ENCODE measurements at regions not wholly inside any gene's neighbourhood (a gene's known extent, or its start where the extent isn't known, plus 50 kb on each side); places are given as distances from the start of the nearest gene placed in this dataset.
"Not testable (repeated sequence)": the region's sequence is repeated elsewhere in the genome, so short reads cannot be mapped to it uniquely, and the experiment has no call there.

DNA sequence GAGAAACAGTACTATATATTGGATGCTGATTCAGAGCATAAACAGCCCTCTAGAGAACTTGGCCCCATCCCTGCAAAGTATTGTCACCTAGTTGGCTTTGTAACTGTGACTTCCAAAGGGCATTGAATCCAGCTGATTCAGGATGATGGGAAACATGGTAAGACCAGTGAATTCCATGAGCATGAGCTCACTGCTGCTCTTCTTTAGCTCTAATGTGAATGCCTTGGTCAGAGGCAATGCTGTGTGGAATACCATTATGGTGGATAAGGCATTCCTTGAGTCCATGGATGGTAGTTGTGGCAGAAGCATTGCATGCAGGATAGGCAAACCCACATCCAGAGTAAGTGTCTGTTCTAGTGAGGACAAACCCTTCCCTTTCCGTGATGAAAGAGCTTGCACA is 365.6 kb upstream of the EDA2R start:
- no peak for DNase-seq (ENCODE audit: low spot score in 2 of 2)
- Histone ChIP-seq H3K4me3 (no peak overlapping the region), H3K9me3 (peaks cover 5 to 16% of the 10 kb centered on the region in 2 donors), H3K36me3 (no peaks in the 10 kb centered on the region), H3K27me3 (peaks cover 0 to 30% of the 10 kb centered on the region in 2 donors), H3K4me1 (no peaks in the 10 kb centered on the region), H3K27ac (no peak overlapping the region)
- intact Hi-C loops (cut with DNase I; ENCODE audit: low total_unique reads) = no loop called here
- TF ChIP-seq POLR2AphosphoS5 (IDR thresholded peaks at IDR 0.05) (no peak), POLR2A (IDR thresholded peaks at IDR 0.05) (no peak)
- TF ChIP-seq, protein P1, sequence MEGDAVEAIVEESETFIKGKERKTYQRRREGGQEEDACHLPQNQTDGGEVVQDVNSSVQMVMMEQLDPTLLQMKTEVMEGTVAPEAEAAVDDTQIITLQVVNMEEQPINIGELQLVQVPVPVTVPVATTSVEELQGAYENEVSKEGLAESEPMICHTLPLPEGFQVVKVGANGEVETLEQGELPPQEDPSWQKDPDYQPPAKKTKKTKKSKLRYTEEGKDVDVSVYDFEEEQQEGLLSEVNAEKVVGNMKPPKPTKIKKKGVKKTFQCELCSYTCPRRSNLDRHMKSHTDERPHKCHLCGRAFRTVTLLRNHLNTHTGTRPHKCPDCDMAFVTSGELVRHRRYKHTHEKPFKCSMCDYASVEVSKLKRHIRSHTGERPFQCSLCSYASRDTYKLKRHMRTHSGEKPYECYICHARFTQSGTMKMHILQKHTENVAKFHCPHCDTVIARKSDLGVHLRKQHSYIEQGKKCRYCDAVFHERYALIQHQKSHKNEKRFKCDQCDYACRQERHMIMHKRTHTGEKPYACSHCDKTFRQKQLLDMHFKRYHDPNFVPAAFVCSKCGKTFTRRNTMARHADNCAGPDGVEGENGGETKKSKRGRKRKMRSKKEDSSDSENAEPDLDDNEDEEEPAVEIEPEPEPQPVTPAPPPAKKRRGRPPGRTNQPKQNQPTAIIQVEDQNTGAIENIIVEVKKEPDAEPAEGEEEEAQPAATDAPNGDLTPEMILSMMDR (IDR thresholded peaks at IDR 0.05) = no peak

DNA sequence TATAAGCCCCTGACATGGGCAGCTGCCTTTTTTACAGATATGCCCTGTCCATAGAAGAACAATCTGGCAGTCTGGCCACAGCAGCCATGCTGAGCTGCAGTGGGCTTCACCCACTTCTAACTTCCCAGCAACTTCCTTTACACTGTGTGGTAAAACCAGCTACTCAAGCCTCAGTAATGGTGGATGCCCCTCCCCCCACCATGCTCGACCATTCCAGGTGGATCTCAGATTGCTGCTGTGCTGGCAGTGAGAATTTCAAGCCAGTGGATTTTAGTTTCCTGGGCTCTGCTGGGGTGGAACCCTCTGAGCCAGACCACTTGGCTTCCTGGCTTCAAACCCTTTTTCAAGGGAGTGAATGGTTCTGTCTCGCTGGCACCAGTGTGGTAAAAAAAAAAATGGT is 355.9 kb upstream of the EDA2R start:
- Histone ChIP-seq H3K4me1 (no peaks in the 10 kb centered on the region), H3K27ac (no peak overlapping the region), H3K27me3 (peaks cover 0 to 10% of the 10 kb centered on the region in 2 donors), H3K4me3 (no peak overlapping the region), H3K36me3 (no peaks in the 10 kb centered on the region), H3K9me3 (no peaks in the 10 kb centered on the region)
- intact Hi-C loops (cut with DNase I; ENCODE audit: low total_unique reads) = no loop called here
- TF ChIP-seq POLR2AphosphoS5 (IDR thresholded peaks at IDR 0.05) = no peak
- TF ChIP-seq POLR2A (IDR thresholded peaks at IDR 0.05) = no peak
- TF ChIP-seq, protein P1 (IDR thresholded peaks at IDR 0.05) = no peak
- DNase-seq (ENCODE audit: low spot score in 2 of 2) = no peak

DNA sequence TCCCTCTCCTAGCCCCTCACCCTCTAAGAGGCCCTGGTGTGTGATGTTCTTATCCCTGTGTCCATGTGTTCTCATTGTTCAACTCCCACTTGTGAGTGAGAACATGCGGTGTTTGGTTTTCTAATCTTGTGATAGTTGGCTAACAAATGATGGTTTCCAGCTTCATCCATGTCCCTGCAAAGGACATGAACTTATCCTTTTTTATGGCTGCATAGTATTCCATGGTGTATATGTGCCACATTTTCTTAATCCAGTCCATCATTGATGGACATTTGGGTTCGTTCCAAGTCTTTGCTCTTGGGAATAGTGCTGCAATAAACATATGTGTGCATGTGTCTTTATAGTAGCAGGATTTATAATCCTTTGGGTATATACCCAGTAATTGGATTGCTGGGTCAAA is 353.2 kb upstream of the EDA2R start:
- H3K36me3 ChIP-seq; DNase-seq (ENCODE audit: low spot score in 2 of 2); intact Hi-C loops (cut with DNase I; ENCODE audit: low total_unique reads); H3K9me3 ChIP-seq; H3K4me1 ChIP-seq; H3K4me3 ChIP-seq; H3K27ac ChIP-seq: not testable (repeated sequence)
- peaks cover 0 to 13% of the 10 kb centered on the region in 2 donors for H3K27me3 ChIP-seq

DNA sequence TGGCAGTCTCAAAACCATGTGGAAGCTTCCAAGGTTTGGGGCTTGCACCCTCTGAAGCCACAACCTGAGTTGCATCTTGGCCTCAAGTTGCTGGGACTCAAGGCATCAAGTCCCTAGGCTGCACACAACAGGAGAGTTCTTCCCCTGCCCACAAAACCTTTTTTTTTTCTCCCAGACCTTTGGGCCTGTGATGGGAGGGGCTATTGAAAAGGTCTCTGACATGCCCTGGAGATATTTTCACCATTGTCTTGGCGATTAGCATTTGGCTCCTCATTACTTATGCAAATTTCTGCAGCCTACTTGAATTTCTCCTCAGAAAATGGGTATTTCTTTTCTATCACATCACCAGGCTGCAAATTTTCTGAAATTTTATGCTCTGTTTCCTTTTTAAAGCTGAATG is 349.5 kb upstream of the EDA2R start:
- Histone ChIP-seq H3K27me3 (peaks cover 0 to 20% of the 10 kb centered on the region in 2 donors), H3K27ac (no peak overlapping the region), H3K9me3 (no peaks in the 10 kb centered on the region), H3K4me1 (no peaks in the 10 kb centered on the region), H3K4me3 (no peak overlapping the region), H3K36me3 (no peaks in the 10 kb centered on the region)
- intact Hi-C loops (cut with DNase I; ENCODE audit: low total_unique reads) = no loop called here
- TF ChIP-seq, protein P1 (IDR thresholded peaks at IDR 0.05) = no peak
- no peak for TF ChIP-seq POLR2A (IDR thresholded peaks at IDR 0.05)
- TF ChIP-seq POLR2AphosphoS5 (IDR thresholded peaks at IDR 0.05) = no peak
- DNase-seq (ENCODE audit: low spot score in 2 of 2) = no peak

DNA sequence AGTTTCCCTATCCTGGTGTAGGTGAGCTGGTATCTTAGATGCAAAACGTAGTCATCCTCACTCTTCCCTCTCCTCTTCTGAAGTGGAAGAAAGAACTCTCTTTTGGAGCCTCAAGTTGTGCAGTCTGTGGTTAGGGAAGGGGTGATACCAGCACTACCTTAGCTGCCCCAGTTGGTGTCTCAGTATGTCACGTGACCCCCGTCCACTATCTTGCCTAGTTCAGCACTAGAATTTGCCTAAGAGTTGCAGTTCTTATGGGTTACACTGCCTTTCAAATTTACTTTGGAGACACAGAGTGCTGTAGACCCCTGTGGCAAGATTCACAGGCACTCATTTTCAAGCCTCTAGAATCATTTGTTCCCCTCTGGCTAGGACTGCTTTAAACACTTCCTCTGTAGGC is 322.8 kb upstream of the EDA2R start:
- peaks cover 5 to 23% of the 10 kb centered on the region in 2 donors for H3K9me3 ChIP-seq
- H3K27me3 ChIP-seq = no peaks in the 10 kb centered on the region
- no peak overlapping the region for H3K27ac ChIP-seq
- no peak for DNase-seq (ENCODE audit: low spot score in 2 of 2)
- no peaks in the 10 kb centered on the region for H3K4me1 ChIP-seq
- no peaks in the 10 kb centered on the region for H3K36me3 ChIP-seq
- no peak for TF ChIP-seq POLR2AphosphoS5 (IDR thresholded peaks at IDR 0.05)
- TF ChIP-seq, protein P1 (IDR thresholded peaks at IDR 0.05) = no peak
- TF ChIP-seq POLR2A (IDR thresholded peaks at IDR 0.05) = no peak
- intact Hi-C loops (cut with DNase I; ENCODE audit: low total_unique reads) = no loop called here
- no peak overlapping the region for H3K4me3 ChIP-seq

DNA sequence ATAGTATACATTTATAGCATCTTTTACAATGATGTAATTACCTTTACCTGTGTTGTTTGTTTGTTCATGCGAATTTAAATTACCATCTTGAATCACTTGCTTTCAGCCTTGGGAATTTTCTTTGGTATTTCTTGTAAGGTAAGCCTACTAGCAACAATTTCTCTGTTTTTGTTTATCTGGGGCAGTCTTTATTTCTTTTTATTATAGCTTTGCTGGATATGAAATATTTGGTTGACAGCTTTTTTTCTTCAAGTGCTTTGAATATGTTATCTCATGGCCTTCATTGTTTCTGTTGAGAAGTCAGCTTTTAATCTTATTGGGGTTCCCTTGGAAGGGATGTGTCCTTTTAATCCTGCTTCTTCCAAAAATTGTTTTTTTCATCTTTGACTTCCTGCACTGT is 292.8 kb upstream of the EDA2R start:
- no peak for DNase-seq (ENCODE audit: low spot score in 2 of 2)
- Histone ChIP-seq H3K9me3 (peaks cover 7 to 18% of the 10 kb centered on the region in 2 donors), H3K27me3 (no peaks in the 10 kb centered on the region), H3K4me3 (no peak overlapping the region), H3K27ac (no peak overlapping the region), H3K36me3 (no peaks in the 10 kb centered on the region), H3K4me1 (no peaks in the 10 kb centered on the region)
- intact Hi-C loops (cut with DNase I; ENCODE audit: low total_unique reads) = no loop called here
- TF ChIP-seq POLR2A (IDR thresholded peaks at IDR 0.05) = no peak
- TF ChIP-seq POLR2AphosphoS5 (IDR thresholded peaks at IDR 0.05) = no peak
- TF ChIP-seq, protein P1 (IDR thresholded peaks at IDR 0.05) = no peak

DNA sequence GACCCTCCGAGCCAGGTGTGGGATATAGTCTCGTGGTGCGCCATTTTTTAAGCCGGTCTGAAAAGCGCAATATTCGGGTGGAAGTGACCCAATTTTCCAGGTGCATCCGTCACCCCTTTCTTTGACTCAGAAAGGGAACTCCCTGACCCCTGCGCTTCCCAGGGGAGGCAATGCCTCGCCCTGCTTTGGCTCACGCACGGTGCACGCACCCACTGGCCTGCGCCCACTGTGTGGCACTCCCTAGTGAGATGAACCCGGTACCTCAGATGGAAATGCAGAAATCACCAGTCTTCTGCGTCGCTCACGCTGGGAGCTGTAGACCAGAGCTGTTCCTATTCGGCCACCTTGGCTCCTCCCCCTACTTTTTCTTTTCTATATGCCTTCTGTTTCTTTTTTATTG is 291.6 kb upstream of the EDA2R start:
- H3K4me3 ChIP-seq; H3K36me3 ChIP-seq; DNase-seq (ENCODE audit: low spot score in 2 of 2); H3K4me1 ChIP-seq; H3K27me3 ChIP-seq; H3K27ac ChIP-seq; intact Hi-C loops (cut with DNase I; ENCODE audit: low total_unique reads): not testable (repeated sequence)
- peaks cover 7 to 18% of the 10 kb centered on the region in 2 donors for H3K9me3 ChIP-seq
